Uterus (tissue), 2 donors: ENCODE measurements at regions not wholly inside any gene's neighbourhood (a gene's known extent, or its start where the extent isn't known, plus 50 kb on each side); places are given as distances from the start of the nearest gene placed in this dataset.

Source experiments
- CTCF ChIP-seq, 4 experiments: fragments of 200-600 bp in 2 of 4; fragments of 450-650 bp in 2 of 4; sonication (generic) in 2 of 4; IDR thresholded peaks; one replicate each; pipeline ENCODE4 v1.5.1; 2016 to 2019; ENCODE audit warnings: antibody characterized with exemption in 4 of 4, mild to moderate bottlenecking in 2 of 4, moderate library complexity in 1 of 4
- POLR2A ChIP-seq, 2 donors: fragments of 450-650 bp; IDR thresholded peaks; one replicate each; pipeline ENCODE4 v1.6.1; 2016; ENCODE audit warnings: antibody characterized with exemption in 2 of 2, mild to moderate bottlenecking in 1 of 2, moderate library complexity in 1 of 2

- TF ChIP-seq CTCF (IDR thresholded peaks at IDR 0.05) (no peak), POLR2A (IDR thresholded peaks at IDR 0.05) (no peak)
Observed at GRCh38 chr18:46414863-46415262, 242.2 kb downstream of the LOXHD1 start.
